Activated T-cell treated with anti-CD3 and anti-CD28 coated beads, Interleukin-2, amount 50 U/mL, for 24 hours (primary cell): ENCODE measurements at regions not wholly inside any gene's neighbourhood (a gene's known extent, or its start where the extent isn't known, plus 50 kb on each side); places are given as distances from the start of the nearest gene placed in this dataset.

ENCODE experiments used
- DNase-seq: peaks from one replicate; pipeline ENCODE4 v3.0.0-alpha.2; 2020
- H3K27ac Mint-ChIP-seq: 2 replicates; pipeline ENCODE4 v1.8.0; 2020; ENCODE audit warnings: mild to moderate bottlenecking, mixed read lengths
- H3K27me3 Mint-ChIP-seq: 2 replicates; pipeline ENCODE4 v1.8.0; 2020; ENCODE audit warnings: mixed read lengths
- H3K36me3 Mint-ChIP-seq: 2 replicates; pipeline ENCODE4 v1.8.0; 2020; ENCODE audit warnings: low read depth, mixed read lengths
- H3K4me1 Mint-ChIP-seq: 2 replicates; pipeline ENCODE4 v1.8.0; 2020; ENCODE audit warnings: low read depth, mixed read lengths
- H3K4me3 Mint-ChIP-seq: 2 replicates; pipeline ENCODE4 v1.8.0; 2020; ENCODE audit warnings: mild to moderate bottlenecking, moderate library complexity, mixed read lengths
- H3K9me3 Mint-ChIP-seq: 2 replicates; pipeline ENCODE4 v1.8.0; 2020; ENCODE audit warnings: mixed read lengths

- Mint-ChIP-seq H3K36me3 (no peaks in the 10 kb centered on the region), H3K27ac (no peak overlapping the region), H3K9me3 (peaks cover 9% of the 10 kb centered on the region), H3K4me3 (no peak overlapping the region), H3K27me3 (no peaks in the 10 kb centered on the region), H3K4me1 (no peaks in the 10 kb centered on the region)
- DNase-seq, result no peak
Observed at GRCh38 chr4:184930026-184930425, 88.3 kb upstream of the HELT start.

GRCh38 chr4:184932343-184932742, 85.9 kb upstream of the HELT start:
- H3K36me3 Mint-ChIP-seq, result no peaks in the 10 kb centered on the region
- no peak overlapping the region for H3K4me3 Mint-ChIP-seq
- H3K9me3 Mint-ChIP-seq, result peaks cover 5% of the 10 kb centered on the region
- H3K4me1 Mint-ChIP-seq, result no peaks in the 10 kb centered on the region
- H3K27ac Mint-ChIP-seq, result no peak overlapping the region
- H3K27me3 Mint-ChIP-seq, result peaks cover 7% of the 10 kb centered on the region
- DNase-seq, result no peak

- H3K4me1 Mint-ChIP-seq, result no peaks in the 10 kb centered on the region
- H3K27ac Mint-ChIP-seq, result no peak overlapping the region
- peaks cover 8% of the 10 kb centered on the region for H3K27me3 Mint-ChIP-seq
- no peaks in the 10 kb centered on the region for H3K36me3 Mint-ChIP-seq
- H3K4me3 Mint-ChIP-seq, result no peak overlapping the region
- DNase-seq, result no peak
- H3K9me3 Mint-ChIP-seq, result peaks cover 2% of the 10 kb centered on the region
Observed at GRCh38 chr4:184933311-184933710, 85.0 kb upstream of the HELT start.

GRCh38 chr4:184934184-184934583, 84.1 kb upstream of the HELT start:
- Mint-ChIP-seq H3K4me3 (no peak overlapping the region), H3K4me1 (no peaks in the 10 kb centered on the region)

GRCh38 chr4:184934961-184935360, 83.3 kb upstream of the HELT start:
- Mint-ChIP-seq H3K9me3 (no peaks in the 10 kb centered on the region), H3K27me3 (peaks cover 10% of the 10 kb centered on the region), H3K4me1 (no peaks in the 10 kb centered on the region), H3K4me3 (no peak overlapping the region), H3K27ac (no peak overlapping the region), H3K36me3 (no peaks in the 10 kb centered on the region)
- DNase-seq, result no peak

More at GRCh38 chr4:184934184-184934583, 84.1 kb upstream of the HELT start:
- Mint-ChIP-seq H3K27me3 (peaks cover 8% of the 10 kb centered on the region), H3K9me3 (no peaks in the 10 kb centered on the region), H3K36me3 (no peaks in the 10 kb centered on the region), H3K27ac (no peak overlapping the region)
- DNase-seq, result no peak

GRCh38 chr4:184936071-184936470, 82.2 kb upstream of the HELT start:
- H3K9me3 Mint-ChIP-seq, result no peaks in the 10 kb centered on the region

GRCh38 chr4:184937030-184937710, 81.1 kb upstream of the HELT start:
- no peak overlapping the region for H3K4me3 Mint-ChIP-seq
- H3K4me1 Mint-ChIP-seq, result no peaks in the 10 kb centered on the region
- H3K27me3 Mint-ChIP-seq, result peaks cover 11% of the 10 kb centered on the region
- H3K27ac Mint-ChIP-seq, result no peak overlapping the region
- no peaks in the 10 kb centered on the region for H3K36me3 Mint-ChIP-seq
- no peaks in the 10 kb centered on the region for H3K9me3 Mint-ChIP-seq
- no peak for DNase-seq

More at GRCh38 chr4:184936071-184936470, 82.2 kb upstream of the HELT start:
- Mint-ChIP-seq H3K27ac (no peak overlapping the region), H3K36me3 (no peaks in the 10 kb centered on the region), H3K4me1 (no peaks in the 10 kb centered on the region), H3K27me3 (peaks cover 11% of the 10 kb centered on the region), H3K4me3 (no peak overlapping the region)
- no peak for DNase-seq

GRCh38 chr4:184937745-184938144, 80.5 kb upstream of the HELT start:
- Mint-ChIP-seq H3K9me3 (no peaks in the 10 kb centered on the region), H3K4me3 (no peak overlapping the region), H3K27me3 (peaks cover 11% of the 10 kb centered on the region), H3K27ac (no peak overlapping the region), H3K36me3 (no peaks in the 10 kb centered on the region), H3K4me1 (no peaks in the 10 kb centered on the region)
- no peak for DNase-seq

- H3K36me3 Mint-ChIP-seq, result no peaks in the 10 kb centered on the region
- no peak overlapping the region for H3K4me3 Mint-ChIP-seq
- H3K27me3 Mint-ChIP-seq, result peaks cover 11% of the 10 kb centered on the region
- no peak overlapping the region for H3K27ac Mint-ChIP-seq
- no peaks in the 10 kb centered on the region for H3K4me1 Mint-ChIP-seq
- no peak for DNase-seq
- no peaks in the 10 kb centered on the region for H3K9me3 Mint-ChIP-seq
Observed at GRCh38 chr4:184938871-184939270, 79.4 kb upstream of the HELT start.

- no peak for DNase-seq
- Mint-ChIP-seq H3K36me3 (no peaks in the 10 kb centered on the region), H3K27ac (no peak overlapping the region), H3K9me3 (no peaks in the 10 kb centered on the region), H3K4me1 (no peaks in the 10 kb centered on the region), H3K27me3 (peaks cover 11% of the 10 kb centered on the region), H3K4me3 (no peak overlapping the region)
Observed at GRCh38 chr4:184939978-184940377, 78.3 kb upstream of the HELT start.

- Mint-ChIP-seq H3K4me1 (no peaks in the 10 kb centered on the region), H3K27ac (no peak overlapping the region), H3K27me3 (peaks cover 11% of the 10 kb centered on the region), H3K36me3 (no peaks in the 10 kb centered on the region), H3K4me3 (no peak overlapping the region), H3K9me3 (no peaks in the 10 kb centered on the region)
- DNase-seq, result no peak
Observed at GRCh38 chr4:184940500-184940899, 77.8 kb upstream of the HELT start.

GRCh38 chr4:184941671-184942418, 76.4 kb upstream of the HELT start:
- H3K36me3 Mint-ChIP-seq, result no peaks in the 10 kb centered on the region
- no peaks in the 10 kb centered on the region for H3K4me1 Mint-ChIP-seq
- H3K4me3 Mint-ChIP-seq, result no peak overlapping the region
- no peaks in the 10 kb centered on the region for H3K9me3 Mint-ChIP-seq
- no peak overlapping the region for H3K27ac Mint-ChIP-seq
- H3K27me3 Mint-ChIP-seq, result peaks cover 7% of the 10 kb centered on the region
- no peak for DNase-seq

- DNase-seq, result no peak
- Mint-ChIP-seq H3K4me1 (no peaks in the 10 kb centered on the region), H3K9me3 (no peaks in the 10 kb centered on the region), H3K36me3 (no peaks in the 10 kb centered on the region), H3K27me3 (peaks cover 6% of the 10 kb centered on the region), H3K4me3 (no peak overlapping the region), H3K27ac (no peak overlapping the region)
Observed at GRCh38 chr4:184942444-184943425, 75.6 kb upstream of the HELT start.

GRCh38 chr4:184949020-184949419, 69.3 kb upstream of the HELT start:
- Mint-ChIP-seq H3K4me1 (no peaks in the 10 kb centered on the region), H3K9me3 (no peaks in the 10 kb centered on the region), H3K4me3 (no peak overlapping the region), H3K27me3 (peaks cover 38% of the 10 kb centered on the region), H3K36me3 (no peaks in the 10 kb centered on the region), H3K27ac (no peak overlapping the region)
- no peak for DNase-seq
